Middle frontal gyrus (tissue), 1 donor: ENCODE measurements at regions not wholly inside any gene's neighbourhood (a gene's known extent, or its start where the extent isn't known, plus 50 kb on each side); places are given as distances from the start of the nearest gene placed in this dataset.
A peak's percentile ranks its signal among the peaks of the same experiment; 100 is the strongest.

Experiments
- DNase-seq: peaks from one replicate; pipeline ENCODE4 v3.0.0-alpha.2; 2015; ENCODE audit warnings: low spot score; ENCODE audit errors: extremely low spot score

GRCh38 chr1:198032668-198033067 lies 115.5 kb downstream of the LHX9 start:
- DNase-seq, result no peak

- DNase-seq, result no peak
These were observed 115.9 kb upstream of the NEK7 start for GRCh38 chr1:198040880-198041279.

- no peak for DNase-seq
These were observed 114.6 kb upstream of the NEK7 start for GRCh38 chr1:198042168-198042567.

GRCh38 chr1:198047913-198048312 lies 108.9 kb upstream of the NEK7 start:
- DNase-seq, result no peak

- DNase-seq, result no peak
These were observed 102.3 kb upstream of the NEK7 start for GRCh38 chr1:198054510-198054909.

GRCh38 chr1:198056255-198056654 lies 100.5 kb upstream of the NEK7 start:
- no peak for DNase-seq

GRCh38 chr1:198064181-198064580 lies 92.6 kb upstream of the NEK7 start:
- no peak for DNase-seq

GRCh38 chr1:198068285-198068684 lies 88.5 kb upstream of the NEK7 start:
- DNase-seq, result no peak

- no peak for DNase-seq
These were observed 84.6 kb upstream of the NEK7 start for GRCh38 chr1:198072177-198072576.

GRCh38 chr1:198075296-198075695 lies 81.5 kb upstream of the NEK7 start:
- no peak for DNase-seq

- DNase-seq, result no peak
These were observed 77.3 kb upstream of the NEK7 start for GRCh38 chr1:198079432-198079951.

- no peak for DNase-seq
These were observed 74.2 kb upstream of the NEK7 start for GRCh38 chr1:198082576-198082975.

- DNase-seq, result no peak
These were observed 73.2 kb upstream of the NEK7 start for GRCh38 chr1:198083549-198083948.

GRCh38 chr1:198084241-198084908 lies 72.4 kb upstream of the NEK7 start:
- no peak for DNase-seq

GRCh38 chr1:198086051-198086745 lies 70.6 kb upstream of the NEK7 start:
- no peak for DNase-seq

- no peak for DNase-seq
These were observed 69.0 kb upstream of the NEK7 start for GRCh38 chr1:198087831-198088230.

- no peak for DNase-seq
These were observed 68.3 kb upstream of the NEK7 start for GRCh38 chr1:198088360-198089071.

- DNase-seq, result no peak
These were observed 60.4 kb upstream of the NEK7 start for GRCh38 chr1:198096390-198096789.

GRCh38 chr1:198099755-198100154 lies 57.0 kb upstream of the NEK7 start:
- DNase-seq, result no peak

- no peak for DNase-seq
These were observed 54.9 kb upstream of the NEK7 start for GRCh38 chr1:198101716-198102453.

GRCh38 chr1:198102454-198102827 lies 54.4 kb upstream of the NEK7 start:
- peak; percentile 16 for DNase-seq

- DNase-seq, result no peak
These were observed 51.6 kb upstream of the NEK7 start for GRCh38 chr1:198105185-198105584.
